ENCODE measurements at regions not wholly inside any gene's neighbourhood (a gene's known extent, or its start where the extent isn't known, plus 50 kb on each side); places are given as distances from the start of the nearest gene placed in this dataset.

GRCh38 chr12:59118356-59118755 lies 198.1 kb upstream of the LRIG3 start:
- no peak overlapping the region for H4K91ac ChIP-seq (ENCODE audit: insufficient read length, low read depth, low read length)
- TF ChIP-seq CTCF (conservative IDR thresholded peaks at IDR 0.05): no peak
- no CpG with 5 or more reads among the region's 3 CpGs for WGBS (ENCODE audit: extremely low coverage, insufficient read length, low lambda C conversion rate)

More at GRCh38 chr12:59118356-59118755, 198.1 kb upstream of the LRIG3 start:
- Mint-ChIP-seq H3K36me3 (ENCODE audit: insufficient read depth in 1 of 3, low read depth in 3 of 3) (no peaks in the 10 kb centered on the region; a peak in 1 of 7 replicates), H3K27ac (no peak overlapping the region), H3K27me3 (ENCODE audit: low read depth) (no peaks in the 10 kb centered on the region), H3K4me1 (peaks cover 4 to 7% of the 10 kb centered on the region in 2 experiments; a peak in 2 of 4 replicates), H3K9me3 (no peaks in the 10 kb centered on the region), H3K4me3 (no peak overlapping the region)
- no peak overlapping the region for H3K4me2 ChIP-seq (ENCODE audit: insufficient read depth, insufficient read length, low read length)
- H3K79me2 ChIP-seq (ENCODE audit: insufficient read depth, low read length): no peaks in the 10 kb centered on the region
- no peak overlapping the region for H2BK15ac ChIP-seq (ENCODE audit: low read depth, low read length)
- H2AK5ac ChIP-seq (ENCODE audit: insufficient read length, low read length): no peak overlapping the region
- H3K56ac ChIP-seq (ENCODE audit: insufficient read length, low read depth, low read length): no peak overlapping the region
- no peak overlapping the region for H3K27ac ChIP-seq (ENCODE audit: insufficient read length, low read depth, low read length)
- H3T11ph ChIP-seq (ENCODE audit: low read length): no peak overlapping the region
- H3K9me3 ChIP-seq (ENCODE audit: control insufficient read depth, low read depth, low read length): no peaks in the 10 kb centered on the region
- H3K14ac ChIP-seq (ENCODE audit: insufficient read depth, low read length): no peak overlapping the region
- H3K18ac ChIP-seq (ENCODE audit: insufficient read length, low read depth, low read length): no peak overlapping the region
- no peak overlapping the region for H4K8ac ChIP-seq (replicated peaks; ENCODE audit: insufficient read length, low read depth, low read length)
- H2BK20ac ChIP-seq (ENCODE audit: low read depth, low read length, poor library complexity, severe bottlenecking): no peak overlapping the region
- H3K4ac ChIP-seq (ENCODE audit: low read depth, low read length): no peak overlapping the region
- no peaks in the 10 kb centered on the region for H3K27me3 ChIP-seq (ENCODE audit: insufficient read depth, low read length)
- no peak overlapping the region for H2BK5ac ChIP-seq (ENCODE audit: insufficient read length, low read length)
- no peaks in the 10 kb centered on the region for H3K23me2 ChIP-seq (ENCODE audit: insufficient read length, low read depth, low read length, poor library complexity, severe bottlenecking)
- H2AFZ ChIP-seq (ENCODE audit: low read length): no peak overlapping the region
- H2BK120ac ChIP-seq (ENCODE audit: low read depth, low read length, poor library complexity, severe bottlenecking): no peak overlapping the region
- H3K9ac ChIP-seq (ENCODE audit: extremely low read depth, insufficient read length, low read length): no peak overlapping the region
- no peaks in the 10 kb centered on the region; the same call in 1 of the 2 replicates for H3K4me1 ChIP-seq (ENCODE audit: insufficient read depth, low read length)
- no peak overlapping the region for H2BK12ac ChIP-seq (ENCODE audit: insufficient read length, low read depth, low read length)
- no peaks in the 10 kb centered on the region for H4K20me1 ChIP-seq (ENCODE audit: control insufficient read depth, insufficient read depth, insufficient read length)
- no peak overlapping the region for H4K5ac ChIP-seq (ENCODE audit: insufficient read length, low read depth, low read length)
- no peak overlapping the region for H3K23ac ChIP-seq (ENCODE audit: insufficient read length, low read depth, low read length)
- H3K79me1 ChIP-seq (ENCODE audit: insufficient read depth, low read depth, low read length, poor library complexity, severe bottlenecking): no peaks in the 10 kb centered on the region
- DNase-seq: no peak
